ENCODE measurements at regions not wholly inside any gene's neighbourhood (a gene's known extent, or its start where the extent isn't known, plus 50 kb on each side); places are given as distances from the start of the nearest gene placed in this dataset.

DNA sequence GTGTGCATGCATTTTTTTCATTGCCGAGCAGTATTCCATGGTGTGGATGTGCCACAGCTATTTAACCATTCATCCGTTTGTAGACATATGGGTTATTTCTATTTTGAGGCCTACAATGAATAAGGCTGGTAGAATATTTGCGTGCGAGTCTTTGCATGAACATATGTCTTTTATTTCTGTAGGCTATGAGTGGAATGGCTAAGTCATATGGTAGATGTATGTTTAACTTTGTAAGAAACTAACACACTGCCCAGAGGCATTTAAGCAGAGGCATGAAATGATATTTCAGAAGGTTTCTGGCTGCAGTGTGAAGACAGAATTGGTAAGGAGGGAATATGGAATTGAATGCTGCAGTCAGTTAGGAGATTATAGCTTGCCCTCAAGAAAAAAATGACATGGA is 457.4 kb upstream of the CDH4 start:
- no peaks in the 10 kb centered on the region for H3K36me3 ChIP-seq (ENCODE audit: control insufficient read depth in 2 of 2, insufficient read depth in 1 of 2, low read length in 2 of 2)
- no peak for TF ChIP-seq ZNF266 (tag by site-specific recombination; IDR thresholded peaks at IDR 0.05; ENCODE audit: low read depth)
- TF ChIP-seq ZNF76 (tag by site-specific recombination; IDR thresholded peaks at IDR 0.05; ENCODE audit: borderline replicate concordance, low read depth): no peak
- TF ChIP-seq ZSCAN23 (tag by site-specific recombination; IDR thresholded peaks at IDR 0.05): no peak
- TF ChIP-seq GLIS2 (tag by site-specific recombination; IDR thresholded peaks at IDR 0.05): no peak
- TF ChIP-seq ZNF280D (tag by site-specific recombination; IDR thresholded peaks at IDR 0.05): no peak
- no peak for TF ChIP-seq ZNF529 (tag by site-specific recombination; IDR thresholded peaks at IDR 0.05; ENCODE audit: insufficient replicate concordance)
- no peak for TF ChIP-seq ZNF776 (tag by site-specific recombination; IDR thresholded peaks at IDR 0.05; ENCODE audit: borderline replicate concordance)
- TF ChIP-seq PRDM10 (tag by site-specific recombination; IDR thresholded peaks at IDR 0.05): no peak
- no peak for TF ChIP-seq ZNF23 (tag by site-specific recombination; IDR thresholded peaks at IDR 0.05; ENCODE audit: borderline replicate concordance)
- TF ChIP-seq ZNF146 (tag by site-specific recombination; IDR thresholded peaks at IDR 0.05): no peak
- TF ChIP-seq, protein P1, sequence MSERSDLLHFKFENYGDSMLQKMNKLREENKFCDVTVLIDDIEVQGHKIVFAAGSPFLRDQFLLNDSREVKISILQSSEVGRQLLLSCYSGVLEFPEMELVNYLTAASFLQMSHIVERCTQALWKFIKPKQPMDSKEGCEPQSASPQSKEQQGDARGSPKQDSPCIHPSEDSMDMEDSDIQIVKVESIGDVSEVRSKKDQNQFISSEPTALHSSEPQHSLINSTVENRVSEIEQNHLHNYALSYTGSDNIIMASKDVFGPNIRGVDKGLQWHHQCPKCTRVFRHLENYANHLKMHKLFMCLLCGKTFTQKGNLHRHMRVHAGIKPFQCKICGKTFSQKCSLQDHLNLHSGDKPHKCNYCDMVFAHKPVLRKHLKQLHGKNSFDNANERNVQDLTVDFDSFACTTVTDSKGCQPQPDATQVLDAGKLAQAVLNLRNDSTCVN (tag by site-specific recombination; optimal IDR thresholded peaks at IDR 0.05): no peak
- no peak for TF ChIP-seq ZNF548 (tag by site-specific recombination; IDR thresholded peaks at IDR 0.05)
- no peak for TF ChIP-seq SP3 (tag by site-specific recombination; IDR thresholded peaks at IDR 0.05)
- no peak for TF ChIP-seq ZNF530 (tag by site-specific recombination; IDR thresholded peaks at IDR 0.05; ENCODE audit: low read depth)
- POLR2A ChIA-PET: no interaction called here
- no peaks in the 10 kb centered on the region for H3K4me1 ChIP-seq (ENCODE audit: control insufficient read depth, insufficient read depth, low read length)
- CTCF ChIA-PET: no interaction called here
- no peak overlapping the region for H3K4me3 ChIP-seq (ENCODE audit: low read depth, low read length)
- H3K9me3 ChIP-seq (ENCODE audit: control insufficient read depth, insufficient read depth, low read depth, low read length): no peaks in the 10 kb centered on the region
- no peak overlapping the region for H3K27ac ChIP-seq (ENCODE audit: extremely low read depth, low read depth, low read length)

GRCh38 chr20:60795651-60796050 is 456.4 kb upstream of the CDH4 start:
- Histone ChIP-seq H3K4me3 (ENCODE audit: low read depth, low read length) (no peak overlapping the region), H3K4me1 (ENCODE audit: control insufficient read depth, insufficient read depth, low read length) (no peaks in the 10 kb centered on the region), H3K36me3 (ENCODE audit: control insufficient read depth in 2 of 2, insufficient read depth in 1 of 2, low read length in 2 of 2) (no peaks in the 10 kb centered on the region), H3K9me3 (ENCODE audit: control insufficient read depth, insufficient read depth, low read depth, low read length) (no peaks in the 10 kb centered on the region), H3K27ac (ENCODE audit: extremely low read depth, low read depth, low read length) (no peak overlapping the region)
- ChIA-PET POLR2A (no interaction called here), CTCF (no interaction called here)
- TF ChIP-seq, protein P2, sequence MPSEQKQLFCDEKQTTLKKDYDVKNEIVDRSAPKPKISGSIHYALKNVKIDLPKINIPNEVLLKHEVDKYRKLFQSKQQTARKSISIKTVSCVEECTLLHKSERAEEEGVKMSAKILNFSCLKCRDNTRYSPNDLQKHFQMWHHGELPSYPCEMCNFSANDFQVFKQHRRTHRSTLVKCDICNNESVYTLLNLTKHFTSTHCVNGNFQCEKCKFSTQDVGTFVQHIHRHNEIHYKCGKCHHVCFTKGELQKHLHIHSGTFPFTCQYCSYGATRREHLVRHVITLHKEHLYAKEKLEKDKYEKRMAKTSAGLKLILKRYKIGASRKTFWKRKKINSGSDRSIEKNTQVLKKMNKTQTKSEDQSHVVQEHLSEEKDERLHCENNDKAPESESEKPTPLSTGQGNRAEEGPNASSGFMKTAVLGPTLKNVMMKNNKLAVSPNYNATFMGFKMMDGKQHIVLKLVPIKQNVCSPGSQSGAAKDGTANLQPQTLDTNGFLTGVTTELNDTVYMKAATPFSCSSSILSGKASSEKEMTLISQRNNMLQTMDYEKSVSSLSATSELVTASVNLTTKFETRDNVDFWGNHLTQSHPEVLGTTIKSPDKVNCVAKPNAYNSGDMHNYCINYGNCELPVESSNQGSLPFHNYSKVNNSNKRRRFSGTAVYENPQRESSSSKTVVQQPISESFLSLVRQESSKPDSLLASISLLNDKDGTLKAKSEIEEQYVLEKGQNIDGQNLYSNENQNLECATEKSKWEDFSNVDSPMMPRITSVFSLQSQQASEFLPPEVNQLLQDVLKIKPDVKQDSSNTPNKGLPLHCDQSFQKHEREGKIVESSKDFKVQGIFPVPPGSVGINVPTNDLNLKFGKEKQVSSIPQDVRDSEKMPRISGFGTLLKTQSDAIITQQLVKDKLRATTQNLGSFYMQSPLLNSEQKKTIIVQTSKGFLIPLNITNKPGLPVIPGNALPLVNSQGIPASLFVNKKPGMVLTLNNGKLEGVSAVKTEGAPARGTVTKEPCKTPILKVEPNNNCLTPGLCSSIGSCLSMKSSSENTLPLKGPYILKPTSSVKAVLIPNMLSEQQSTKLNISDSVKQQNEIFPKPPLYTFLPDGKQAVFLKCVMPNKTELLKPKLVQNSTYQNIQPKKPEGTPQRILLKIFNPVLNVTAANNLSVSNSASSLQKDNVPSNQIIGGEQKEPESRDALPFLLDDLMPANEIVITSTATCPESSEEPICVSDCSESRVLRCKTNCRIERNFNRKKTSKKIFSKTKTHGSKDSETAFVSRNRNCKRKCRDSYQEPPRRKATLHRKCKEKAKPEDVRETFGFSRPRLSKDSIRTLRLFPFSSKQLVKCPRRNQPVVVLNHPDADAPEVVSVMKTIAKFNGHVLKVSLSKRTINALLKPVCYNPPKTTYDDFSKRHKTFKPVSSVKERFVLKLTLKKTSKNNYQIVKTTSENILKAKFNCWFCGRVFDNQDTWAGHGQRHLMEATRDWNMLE (tag by site-specific recombination; conservative IDR thresholded peaks at IDR 0.05; ENCODE audit: low read depth): no peak
- no peak for TF ChIP-seq ZBTB48 (tag by site-specific recombination; IDR thresholded peaks at IDR 0.05)
- TF ChIP-seq, protein P3, sequence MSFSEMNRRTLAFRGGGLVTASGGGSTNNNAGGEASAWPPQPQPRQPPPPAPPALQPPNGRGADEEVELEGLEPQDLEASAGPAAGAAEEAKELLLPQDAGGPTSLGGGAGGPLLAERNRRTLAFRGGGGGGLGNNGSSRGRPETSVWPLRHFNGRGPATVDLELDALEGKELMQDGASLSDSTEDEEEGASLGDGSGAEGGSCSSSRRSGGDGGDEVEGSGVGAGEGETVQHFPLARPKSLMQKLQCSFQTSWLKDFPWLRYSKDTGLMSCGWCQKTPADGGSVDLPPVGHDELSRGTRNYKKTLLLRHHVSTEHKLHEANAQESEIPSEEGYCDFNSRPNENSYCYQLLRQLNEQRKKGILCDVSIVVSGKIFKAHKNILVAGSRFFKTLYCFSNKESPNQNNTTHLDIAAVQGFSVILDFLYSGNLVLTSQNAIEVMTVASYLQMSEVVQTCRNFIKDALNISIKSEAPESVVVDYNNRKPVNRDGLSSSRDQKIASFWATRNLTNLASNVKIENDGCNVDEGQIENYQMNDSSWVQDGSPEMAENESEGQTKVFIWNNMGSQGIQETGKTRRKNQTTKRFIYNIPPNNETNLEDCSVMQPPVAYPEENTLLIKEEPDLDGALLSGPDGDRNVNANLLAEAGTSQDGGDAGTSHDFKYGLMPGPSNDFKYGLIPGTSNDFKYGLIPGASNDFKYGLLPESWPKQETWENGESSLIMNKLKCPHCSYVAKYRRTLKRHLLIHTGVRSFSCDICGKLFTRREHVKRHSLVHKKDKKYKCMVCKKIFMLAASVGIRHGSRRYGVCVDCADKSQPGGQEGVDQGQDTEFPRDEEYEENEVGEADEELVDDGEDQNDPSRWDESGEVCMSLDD (tag by site-specific recombination; IDR thresholded peaks at IDR 0.05): no peak
- no peak for TF ChIP-seq SP7 (tag by site-specific recombination; IDR thresholded peaks at IDR 0.05)
- TF ChIP-seq, protein P4, sequence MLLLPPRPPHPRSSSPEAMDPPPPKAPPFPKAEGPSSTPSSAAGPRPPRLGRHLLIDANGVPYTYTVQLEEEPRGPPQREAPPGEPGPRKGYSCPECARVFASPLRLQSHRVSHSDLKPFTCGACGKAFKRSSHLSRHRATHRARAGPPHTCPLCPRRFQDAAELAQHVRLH (tag by site-specific recombination; IDR thresholded peaks at IDR 0.05): no peak

Data from HEK293 (cell line).